ENCODE measurements at regions not wholly inside any gene's neighbourhood (a gene's known extent, or its start where the extent isn't known, plus 50 kb on each side); places are given as distances from the start of the nearest gene placed in this dataset.

GRCh38 chr22:22997988-22998387 is 72.3 kb upstream of the GNAZ start:
- TF ChIP-seq, protein P1, sequence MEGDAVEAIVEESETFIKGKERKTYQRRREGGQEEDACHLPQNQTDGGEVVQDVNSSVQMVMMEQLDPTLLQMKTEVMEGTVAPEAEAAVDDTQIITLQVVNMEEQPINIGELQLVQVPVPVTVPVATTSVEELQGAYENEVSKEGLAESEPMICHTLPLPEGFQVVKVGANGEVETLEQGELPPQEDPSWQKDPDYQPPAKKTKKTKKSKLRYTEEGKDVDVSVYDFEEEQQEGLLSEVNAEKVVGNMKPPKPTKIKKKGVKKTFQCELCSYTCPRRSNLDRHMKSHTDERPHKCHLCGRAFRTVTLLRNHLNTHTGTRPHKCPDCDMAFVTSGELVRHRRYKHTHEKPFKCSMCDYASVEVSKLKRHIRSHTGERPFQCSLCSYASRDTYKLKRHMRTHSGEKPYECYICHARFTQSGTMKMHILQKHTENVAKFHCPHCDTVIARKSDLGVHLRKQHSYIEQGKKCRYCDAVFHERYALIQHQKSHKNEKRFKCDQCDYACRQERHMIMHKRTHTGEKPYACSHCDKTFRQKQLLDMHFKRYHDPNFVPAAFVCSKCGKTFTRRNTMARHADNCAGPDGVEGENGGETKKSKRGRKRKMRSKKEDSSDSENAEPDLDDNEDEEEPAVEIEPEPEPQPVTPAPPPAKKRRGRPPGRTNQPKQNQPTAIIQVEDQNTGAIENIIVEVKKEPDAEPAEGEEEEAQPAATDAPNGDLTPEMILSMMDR (IDR thresholded peaks at IDR 0.05), result no peak
- TF ChIP-seq REST (IDR thresholded peaks at IDR 0.05; ENCODE audit: insufficient read depth in 1 of 2, low read depth in 2 of 2, low read length in 1 of 2), result no peak
- TF ChIP-seq POLR2AphosphoS5 (IDR thresholded peaks at IDR 0.05; ENCODE audit: low read depth, low read length), result no peak
- no peak for TF ChIP-seq SIN3A (IDR thresholded peaks at IDR 0.05; ENCODE audit: borderline replicate concordance, insufficient read depth, low read depth, low read length)
- TF ChIP-seq TCF7L2 (IDR thresholded peaks at IDR 0.05; ENCODE audit: low read depth, low read length), result no peak
